ENCODE measurements at regions not wholly inside any gene's neighbourhood (a gene's known extent, or its start where the extent isn't known, plus 50 kb on each side); places are given as distances from the start of the nearest gene placed in this dataset.
"Not testable (repeated sequence)": the region's sequence is repeated elsewhere in the genome, so short reads cannot be mapped to it uniquely, and the experiment has no call there.

GRCh38 chr4:49578371-49578770 is 592.3 kb downstream of the CWH43 start:
- not testable (repeated sequence) for DNase-seq

- DNase-seq, result not testable (repeated sequence)
Observed at GRCh38 chr4:49578899-49579298, 592.8 kb downstream of the CWH43 start.

- DNase-seq, result not testable (repeated sequence)
Observed at GRCh38 chr4:49580166-49580565, 594.1 kb downstream of the CWH43 start.

- DNase-seq, result not testable (repeated sequence)
Observed at GRCh38 chr4:49588401-49588800, 602.3 kb downstream of the CWH43 start.

GRCh38 chr4:49618436-49618835 is 632.4 kb downstream of the CWH43 start:
- DNase-seq, result not testable (repeated sequence)

GRCh38 chr4:49626478-49626877 is 640.4 kb downstream of the CWH43 start:
- not testable (repeated sequence) for DNase-seq
